Gastroesophageal sphincter (tissue), 2 donors: ENCODE measurements at regions not wholly inside any gene's neighbourhood (a gene's known extent, or its start where the extent isn't known, plus 50 kb on each side); places are given as distances from the start of the nearest gene placed in this dataset.

Experiments used
- POLR2A ChIP-seq, 2 donors: fragments of 450-650 bp; IDR thresholded peaks; one replicate each; pipeline ENCODE4 v1.6.1; 2017; ENCODE audit warnings: antibody characterized with exemption in 2 of 2, mild to moderate bottlenecking in 2 of 2, moderate library complexity in 1 of 2
- POLR2AphosphoS5 ChIP-seq: sonication (generic); formaldehyde crosslinking; IDR thresholded peaks from one replicate; pipeline ENCODE4 v1.6.1; 2017; ENCODE audit warnings: antibody characterized with exemption

DNA sequence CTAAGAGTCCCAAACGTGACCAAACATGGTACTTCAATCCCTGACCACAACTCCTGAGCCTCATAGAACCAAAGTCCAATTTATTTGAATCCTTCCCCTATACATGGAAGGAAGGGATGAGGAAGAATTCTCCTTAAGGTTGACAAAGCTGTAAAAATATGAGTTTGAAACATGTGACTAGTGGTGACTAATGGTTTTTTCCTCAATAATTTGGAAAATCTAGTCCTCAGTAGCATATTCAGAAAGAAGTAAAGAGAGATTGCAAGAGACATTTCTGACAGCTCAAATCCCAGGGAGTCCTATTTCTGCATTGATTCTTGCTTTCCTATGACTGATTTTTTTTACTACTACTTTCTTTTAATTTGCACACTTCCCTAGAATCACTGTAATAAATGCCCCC lies 443.7 kb downstream of the FRK start:
- no peak for TF ChIP-seq POLR2AphosphoS5
- TF ChIP-seq POLR2A (IDR thresholded peaks at IDR 0.05): no peak
